Fibroblast of mammary gland (primary cell): ENCODE measurements at regions not wholly inside any gene's neighbourhood (a gene's known extent, or its start where the extent isn't known, plus 50 kb on each side); places are given as distances from the start of the nearest gene placed in this dataset.
"Not testable (repeated sequence)": the region's sequence is repeated elsewhere in the genome, so short reads cannot be mapped to it uniquely, and the experiment has no call there.

Experiments
- DNase-seq: peaks from one replicate; pipeline ENCODE4 v3.0.0-alpha.2; 2010; ENCODE audit warnings: low read depth
- H3K4me3 ChIP-seq: 2 replicates; pipeline ENCODE4 v1.5.1; 2011; ENCODE audit warnings: low read depth, mild to moderate bottlenecking, low read length, moderate library complexity; ENCODE audit not compliant: control insufficient read depth
- CTCF ChIP-seq: conservative IDR thresholded peaks from 2 replicates; pipeline ENCODE4 v1.5.1; 2011; ENCODE audit warnings: low read depth, low read length, inconsistent platforms; ENCODE audit not compliant: control insufficient read depth, insufficient read depth

- H3K4me3 ChIP-seq = no peak overlapping the region
- DNase-seq = no peak
- TF ChIP-seq CTCF = no peak
Observed at GRCh38 chr7:68875857-68876256, 722.4 kb upstream of the AUTS2 start.

- peak; percentile 19 for DNase-seq
- H3K4me3 ChIP-seq = not testable (repeated sequence)
Observed at GRCh38 chr7:68887116-68887515, 711.2 kb upstream of the AUTS2 start.

GRCh38 chr7:68888971-68889385 is 709.3 kb upstream of the AUTS2 start:
- no peak for DNase-seq
- TF ChIP-seq CTCF = no peak
- no peak overlapping the region for H3K4me3 ChIP-seq

- peak; percentile 11 for DNase-seq
- H3K4me3 ChIP-seq = no peak overlapping the region
- no peak for TF ChIP-seq CTCF
Observed at GRCh38 chr7:68892236-68892635, 706.0 kb upstream of the AUTS2 start.

- no peak overlapping the region for H3K4me3 ChIP-seq
- DNase-seq = no peak
Observed at GRCh38 chr7:68893411-68893810, 704.9 kb upstream of the AUTS2 start.

GRCh38 chr7:68899156-68899555 is 699.1 kb upstream of the AUTS2 start:
- DNase-seq, H3K4me3 ChIP-seq: not testable (repeated sequence)

More at GRCh38 chr7:68893411-68893810, 704.9 kb upstream of the AUTS2 start:
- no peak for TF ChIP-seq CTCF

GRCh38 chr7:68900096-68900495 is 698.2 kb upstream of the AUTS2 start:
- DNase-seq = no peak
- no peak overlapping the region for H3K4me3 ChIP-seq
- TF ChIP-seq CTCF = no peak

- H3K4me3 ChIP-seq = no peak overlapping the region
- no peak for DNase-seq
- no peak for TF ChIP-seq CTCF
Observed at GRCh38 chr7:68904630-68905029, 693.6 kb upstream of the AUTS2 start.
